Mammary epithelial cell (primary cell): ENCODE measurements at regions not wholly inside any gene's neighbourhood (a gene's known extent, or its start where the extent isn't known, plus 50 kb on each side); places are given as distances from the start of the nearest gene placed in this dataset.

Experiments used
- EZH2 ChIP-seq: IDR thresholded peaks from 2 replicates; pipeline ENCODE4 v1.6.1; 2012; ENCODE audit warnings: low read length, inconsistent platforms, borderline replicate concordance
- TF ChIP-seq, protein P1 (sequence below), 2 donors: IDR thresholded peaks in 1 of 2; conservative IDR thresholded peaks in 1 of 2; 2 replicates each; pipeline ENCODE4 v1.5.1; 2011 to 2012; ENCODE audit warnings: inconsistent platforms in 2 of 2, low read length in 2 of 2, mild to moderate bottlenecking in 2 of 2, control low read depth in 1 of 2, low read depth in 1 of 2; ENCODE audit not compliant: insufficient read depth in 1 of 2; ENCODE audit errors: extremely low read depth in 1 of 2

DNA sequence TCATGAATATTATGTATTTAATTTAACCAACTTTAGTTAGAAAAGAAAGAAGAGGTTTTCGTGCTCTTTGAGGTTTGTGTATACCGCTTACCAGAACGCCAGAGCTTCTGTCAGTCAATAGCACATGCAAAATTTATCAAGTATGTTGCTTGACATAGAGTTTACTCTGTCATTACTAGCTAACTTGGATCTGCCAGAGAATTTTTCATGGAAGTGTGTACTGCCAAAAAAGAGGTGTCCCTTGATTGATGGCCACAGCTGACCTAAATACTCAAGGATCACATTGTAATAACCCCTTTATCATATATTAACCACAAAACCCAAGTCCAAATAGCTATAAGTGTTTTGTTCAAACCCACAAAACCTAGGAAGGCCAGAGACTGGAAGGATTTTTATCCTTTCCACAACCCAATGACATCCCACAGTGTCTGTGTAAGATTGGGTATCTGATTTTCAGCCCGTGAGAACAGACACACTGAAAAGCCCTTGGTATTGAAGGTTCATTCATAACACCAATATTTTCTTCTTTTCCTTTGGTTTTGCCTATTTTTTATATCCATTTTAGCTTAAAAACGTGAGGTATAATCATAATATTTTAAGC is 194.0 kb upstream of the EYA4 start:
- TF ChIP-seq, protein P1, sequence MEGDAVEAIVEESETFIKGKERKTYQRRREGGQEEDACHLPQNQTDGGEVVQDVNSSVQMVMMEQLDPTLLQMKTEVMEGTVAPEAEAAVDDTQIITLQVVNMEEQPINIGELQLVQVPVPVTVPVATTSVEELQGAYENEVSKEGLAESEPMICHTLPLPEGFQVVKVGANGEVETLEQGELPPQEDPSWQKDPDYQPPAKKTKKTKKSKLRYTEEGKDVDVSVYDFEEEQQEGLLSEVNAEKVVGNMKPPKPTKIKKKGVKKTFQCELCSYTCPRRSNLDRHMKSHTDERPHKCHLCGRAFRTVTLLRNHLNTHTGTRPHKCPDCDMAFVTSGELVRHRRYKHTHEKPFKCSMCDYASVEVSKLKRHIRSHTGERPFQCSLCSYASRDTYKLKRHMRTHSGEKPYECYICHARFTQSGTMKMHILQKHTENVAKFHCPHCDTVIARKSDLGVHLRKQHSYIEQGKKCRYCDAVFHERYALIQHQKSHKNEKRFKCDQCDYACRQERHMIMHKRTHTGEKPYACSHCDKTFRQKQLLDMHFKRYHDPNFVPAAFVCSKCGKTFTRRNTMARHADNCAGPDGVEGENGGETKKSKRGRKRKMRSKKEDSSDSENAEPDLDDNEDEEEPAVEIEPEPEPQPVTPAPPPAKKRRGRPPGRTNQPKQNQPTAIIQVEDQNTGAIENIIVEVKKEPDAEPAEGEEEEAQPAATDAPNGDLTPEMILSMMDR (conservative IDR thresholded peaks at IDR 0.05 in 1 of 2, IDR thresholded peaks at IDR 0.05 in 1 of 2; ENCODE audit: extremely low read depth in 1 of 2, insufficient read depth in 1 of 2, low read depth in 1 of 2, low read length in 2 of 2): no peak
- TF ChIP-seq EZH2: no peak
